IgD-negative memory B cell (primary cell): ENCODE measurements at regions not wholly inside any gene's neighbourhood (a gene's known extent, or its start where the extent isn't known, plus 50 kb on each side); places are given as distances from the start of the nearest gene placed in this dataset.

ENCODE experiments used
- H3K27ac Mint-ChIP-seq, 3 donors: one replicate each; pipeline ENCODE4 v1.8.0; 2020 to 2022; ENCODE audit warnings: mild to moderate bottlenecking in 3 of 3, mixed read lengths in 3 of 3, moderate library complexity in 1 of 3
- H3K27me3 Mint-ChIP-seq: one replicate; pipeline ENCODE4 v1.8.0; 2021; ENCODE audit warnings: mixed read lengths
- H3K36me3 Mint-ChIP-seq: one replicate; pipeline ENCODE4 v1.8.0; 2020; ENCODE audit warnings: mild to moderate bottlenecking, mixed read lengths
- H3K4me1 Mint-ChIP-seq, 3 donors: one replicate each; pipeline ENCODE4 v1.8.0; 2020 to 2022; ENCODE audit warnings: mixed read lengths in 3 of 3, mild to moderate bottlenecking in 1 of 3
- H3K4me3 Mint-ChIP-seq, 4 donors: one replicate each; pipeline ENCODE4 v1.8.0; 2020 to 2022; ENCODE audit warnings: mild to moderate bottlenecking in 4 of 4, mixed read lengths in 4 of 4, moderate library complexity in 3 of 4
- H3K9me3 Mint-ChIP-seq, 3 donors: one replicate each; pipeline ENCODE4 v1.8.0; 2020 to 2021; ENCODE audit warnings: mixed read lengths in 3 of 3, mild to moderate bottlenecking in 1 of 3

DNA sequence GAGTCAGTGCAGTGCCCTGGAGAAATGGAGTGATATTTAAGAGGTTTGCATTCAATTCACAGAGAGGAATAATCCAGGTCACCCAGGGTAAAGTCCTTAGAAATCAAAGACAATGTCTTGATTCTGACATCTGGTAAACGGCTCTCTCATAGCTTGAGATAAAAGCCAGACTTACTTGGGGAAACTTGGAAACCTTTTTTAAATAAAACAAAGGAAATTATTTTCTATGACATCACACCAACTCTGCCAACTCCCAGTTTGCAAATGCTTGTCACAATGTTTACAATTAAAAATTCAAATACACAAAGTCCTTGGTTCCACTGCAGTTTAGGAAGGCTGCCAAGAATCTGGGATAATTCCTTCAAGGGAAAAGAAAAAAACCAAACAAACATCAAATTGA is 255.1 kb upstream of the NREP start:
- Mint-ChIP-seq H3K4me1 (no peaks in the 10 kb centered on the region), H3K4me3 (no peak overlapping the region), H3K27me3 (peaks cover 3% of the 10 kb centered on the region), H3K36me3 (no peaks in the 10 kb centered on the region), H3K9me3 (peaks cover 0 to 2% (median 0%) of the 10 kb centered on the region in 3 donors), H3K27ac (no peak overlapping the region)

DNA sequence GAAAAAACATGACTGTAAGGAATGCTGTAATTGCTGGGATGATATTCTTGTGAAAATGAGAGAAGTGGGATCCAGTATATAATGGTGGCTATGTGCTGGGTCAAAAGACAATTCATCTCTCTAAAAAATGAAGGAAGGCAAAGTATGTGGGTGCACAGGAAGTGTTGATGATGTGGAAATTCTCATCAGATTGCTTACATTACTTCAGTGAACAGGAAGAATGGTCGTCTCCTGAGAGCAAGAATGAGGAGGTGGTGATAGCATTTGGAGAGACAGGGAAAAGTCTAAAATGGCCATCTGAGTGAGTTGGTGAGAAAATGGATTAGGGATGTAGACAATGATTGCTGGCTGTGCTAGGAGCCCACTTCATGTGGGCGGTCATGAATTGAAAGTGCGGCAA is 253.5 kb upstream of the NREP start:
- Mint-ChIP-seq H3K36me3 (no peaks in the 10 kb centered on the region), H3K27ac (no peak overlapping the region), H3K4me3 (no peak overlapping the region), H3K9me3 (no peaks in the 10 kb centered on the region), H3K27me3 (peaks cover 3% of the 10 kb centered on the region), H3K4me1 (no peaks in the 10 kb centered on the region)

DNA sequence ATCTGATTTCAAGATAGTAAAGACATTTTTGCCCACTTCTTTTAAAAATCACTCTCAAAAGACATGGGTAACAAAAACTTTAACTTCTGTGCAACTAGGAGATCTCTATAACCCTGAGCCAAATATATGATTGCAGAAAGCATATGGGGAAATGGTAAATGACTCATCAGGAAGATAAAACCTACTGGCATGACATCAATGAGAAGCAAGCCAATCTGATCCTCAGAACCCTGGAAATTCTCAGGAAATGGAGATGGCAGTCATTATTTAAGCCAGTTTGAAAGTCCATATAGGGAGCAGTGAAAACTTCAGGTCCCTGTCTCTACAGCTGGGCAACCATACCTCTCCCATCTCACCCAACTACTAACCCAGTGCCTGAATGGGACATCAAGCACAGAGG is 249.7 kb upstream of the NREP start:
- Mint-ChIP-seq H3K9me3 (no peaks in the 10 kb centered on the region), H3K4me1 (no peaks in the 10 kb centered on the region), H3K27ac (no peak overlapping the region), H3K4me3 (no peak overlapping the region), H3K36me3 (no peaks in the 10 kb centered on the region), H3K27me3 (no peaks in the 10 kb centered on the region)

DNA sequence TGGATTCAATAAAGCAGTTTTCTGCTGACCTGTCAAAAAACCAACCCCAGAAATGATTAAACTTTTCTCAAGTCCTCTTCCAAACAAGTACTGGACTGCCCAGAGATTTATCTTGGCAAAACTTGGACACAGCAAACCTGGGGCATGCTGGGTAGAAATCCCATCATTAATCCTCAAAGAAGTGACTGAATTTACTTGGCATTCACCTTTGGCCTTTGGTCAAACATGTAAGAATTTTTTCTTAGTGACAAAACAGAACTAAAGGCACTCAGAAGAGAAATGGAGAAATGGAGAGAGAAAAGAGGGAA is 248.6 kb upstream of the NREP start:
- Mint-ChIP-seq H3K27me3 (peaks cover under 1% of the 10 kb centered on the region), H3K4me3 (no peak overlapping the region), H3K36me3 (no peaks in the 10 kb centered on the region), H3K27ac (peak overlapping the region in 1 of 3 donors; percentile 18), H3K9me3 (no peaks in the 10 kb centered on the region), H3K4me1 (no peaks in the 10 kb centered on the region)

DNA sequence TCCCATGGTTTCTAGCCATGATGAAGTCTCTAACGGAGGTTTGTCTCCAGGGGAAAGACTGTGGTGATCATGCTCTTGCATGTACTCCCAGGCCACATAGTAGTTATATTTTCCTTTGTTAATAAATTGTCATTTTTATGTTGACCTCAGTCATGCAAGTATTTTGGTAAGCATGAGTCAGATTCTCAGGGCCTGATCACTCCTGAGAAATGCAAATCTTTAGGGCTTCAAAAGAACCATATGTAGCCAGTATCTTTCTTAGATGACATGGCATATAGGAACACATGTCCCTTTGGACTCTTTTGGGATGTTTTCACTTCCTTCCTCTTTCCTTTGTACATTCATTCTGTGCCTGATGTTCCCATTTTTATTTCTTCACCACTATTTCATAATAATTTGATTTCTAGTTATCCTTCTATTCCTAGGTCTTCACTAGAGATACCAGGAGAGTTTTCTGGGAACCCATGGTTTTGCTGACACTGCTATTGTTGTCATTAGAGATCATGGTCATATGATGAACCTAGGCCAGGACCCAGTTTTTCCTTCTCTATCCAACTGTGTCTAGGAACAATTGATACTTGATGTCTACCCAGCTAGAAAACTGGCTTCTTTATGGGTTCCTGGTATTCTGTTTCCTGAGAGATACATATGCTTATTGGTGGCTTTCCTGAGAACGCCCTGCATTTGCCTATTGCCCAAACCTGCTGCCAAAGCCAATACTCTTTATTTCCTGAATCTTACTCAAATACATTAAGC is 248.1 kb upstream of the NREP start:
- Mint-ChIP-seq H3K27me3 (peaks cover 1% of the 10 kb centered on the region), H3K27ac (no peak overlapping the region), H3K36me3 (no peaks in the 10 kb centered on the region), H3K4me1 (no peaks in the 10 kb centered on the region), H3K4me3 (no peak overlapping the region), H3K9me3 (no peaks in the 10 kb centered on the region)

DNA sequence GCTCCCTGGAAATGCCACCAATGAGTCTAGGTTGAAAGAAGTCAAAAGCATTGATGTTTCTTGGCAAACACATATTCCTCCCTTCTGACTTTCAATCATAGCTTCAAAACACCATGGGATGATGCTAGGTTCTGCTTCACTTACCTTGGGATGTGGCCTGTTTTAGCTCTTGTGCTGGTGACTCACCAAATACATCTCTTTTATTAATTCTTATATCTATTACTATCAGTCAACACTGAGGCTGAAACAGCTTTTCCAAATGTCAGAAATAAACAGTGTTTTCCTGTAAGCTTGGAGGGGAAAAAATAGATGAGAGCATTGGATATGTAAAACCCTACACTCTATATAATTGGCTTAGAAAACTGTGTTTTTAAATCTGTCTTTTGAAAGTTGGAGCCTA is 245.4 kb upstream of the NREP start:
- H3K4me3 Mint-ChIP-seq: no peak overlapping the region
- H3K36me3 Mint-ChIP-seq: peaks cover 4% of the 10 kb centered on the region
- H3K9me3 Mint-ChIP-seq: peaks cover 0 to 2% (median 0%) of the 10 kb centered on the region in 3 donors
- H3K4me1 Mint-ChIP-seq: no peaks in the 10 kb centered on the region
- no peak overlapping the region for H3K27ac Mint-ChIP-seq
- peaks cover 1% of the 10 kb centered on the region for H3K27me3 Mint-ChIP-seq

DNA sequence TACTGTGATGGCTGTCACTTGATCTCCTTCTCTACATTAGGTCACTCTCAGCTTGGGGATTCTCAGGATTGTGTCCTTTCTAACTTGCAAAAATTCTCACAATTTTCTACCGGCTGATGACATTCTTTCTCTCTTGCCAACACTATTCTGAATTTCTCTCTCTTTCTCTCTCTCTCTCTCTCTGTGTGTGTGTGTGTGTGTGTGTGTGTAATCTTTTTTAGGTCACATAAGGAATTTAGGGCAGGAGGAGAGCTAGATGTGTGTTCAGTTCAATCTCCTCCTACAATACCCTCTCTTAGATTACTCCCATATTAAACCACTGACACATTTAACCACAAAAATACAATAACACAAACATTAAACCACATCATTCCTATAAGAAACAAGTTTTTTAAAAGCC is 242.3 kb upstream of the NREP start:
- Mint-ChIP-seq H3K36me3 (peaks cover 4% of the 10 kb centered on the region), H3K9me3 (peaks cover 0 to 5% (median 0%) of the 10 kb centered on the region in 3 donors), H3K4me3 (no peak overlapping the region), H3K27ac (no peak overlapping the region), H3K4me1 (no peaks in the 10 kb centered on the region), H3K27me3 (peaks cover 5% of the 10 kb centered on the region)

DNA sequence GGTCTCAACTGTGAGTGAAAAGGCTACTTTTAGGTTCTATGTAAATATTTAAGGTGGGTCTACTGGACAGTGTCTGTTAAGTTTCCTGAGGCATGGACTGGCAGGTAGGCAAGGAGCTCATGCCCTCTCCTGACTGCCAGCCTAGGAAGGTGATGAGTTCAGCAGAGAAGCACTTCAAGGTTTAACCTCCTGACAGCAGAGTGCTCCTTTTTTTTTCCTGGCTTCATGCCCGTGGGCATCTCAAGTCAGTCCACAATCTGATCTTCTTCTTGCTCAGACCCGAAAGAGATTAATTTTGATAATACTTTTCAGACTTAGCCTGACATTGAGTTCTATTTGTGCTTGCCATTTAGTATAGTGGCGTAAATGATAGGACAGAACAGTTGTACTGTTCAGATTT is 241.9 kb upstream of the NREP start:
- Mint-ChIP-seq H3K9me3 (peaks cover 0 to 6% (median 0%) of the 10 kb centered on the region in 3 donors), H3K27ac (peak overlapping the region in 1 of 3 donors; percentile 88), H3K4me3 (no peak overlapping the region), H3K4me1 (no peaks in the 10 kb centered on the region), H3K36me3 (peaks cover 4% of the 10 kb centered on the region), H3K27me3 (peaks cover 6% of the 10 kb centered on the region)

DNA sequence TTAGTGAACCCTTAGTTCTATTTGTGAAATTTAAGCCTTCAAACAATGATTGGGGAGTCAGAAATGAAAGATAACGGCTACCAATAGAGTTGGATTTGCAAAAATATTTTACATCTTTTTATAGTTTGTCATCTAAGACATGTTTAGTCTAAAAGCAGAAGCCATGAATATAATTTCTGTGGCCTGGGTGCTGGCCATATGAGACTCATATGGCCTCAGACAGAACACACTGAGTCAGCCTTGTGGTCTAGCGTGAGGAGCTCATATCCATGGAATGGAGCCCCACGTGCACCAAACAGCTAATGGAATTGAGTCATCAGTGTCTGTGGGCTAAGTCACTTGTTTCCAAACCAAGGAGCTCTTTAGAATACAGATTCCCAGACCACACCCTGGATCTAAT is 240.7 kb upstream of the NREP start:
- H3K4me1 Mint-ChIP-seq: no peaks in the 10 kb centered on the region
- H3K27me3 Mint-ChIP-seq: peaks cover 6% of the 10 kb centered on the region
- H3K4me3 Mint-ChIP-seq: no peak overlapping the region
- peaks cover 4% of the 10 kb centered on the region for H3K36me3 Mint-ChIP-seq
- no peak overlapping the region for H3K27ac Mint-ChIP-seq
- H3K9me3 Mint-ChIP-seq: peaks cover 0 to 6% (median 0%) of the 10 kb centered on the region in 3 donors

DNA sequence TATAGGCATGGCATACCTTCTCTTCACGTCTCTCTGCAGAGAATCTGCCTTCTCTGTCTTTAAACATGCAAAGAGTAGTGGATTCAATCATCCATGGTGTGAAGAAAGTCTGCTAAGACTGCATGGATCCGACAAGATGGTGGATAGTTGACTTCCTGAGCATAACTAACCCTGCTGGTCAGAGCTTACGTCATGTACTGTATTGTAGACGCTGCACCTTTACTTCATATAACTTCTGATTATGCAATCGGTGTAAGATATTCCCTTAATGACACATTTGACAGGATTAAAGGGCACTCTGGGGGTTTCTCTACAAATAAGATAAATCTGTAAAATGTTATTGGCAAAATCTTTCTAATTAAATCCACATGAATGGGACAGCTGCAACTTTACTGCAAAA is 240.3 kb upstream of the NREP start:
- H3K9me3 Mint-ChIP-seq: peaks cover 0 to 6% (median 0%) of the 10 kb centered on the region in 3 donors
- H3K36me3 Mint-ChIP-seq: peaks cover 4% of the 10 kb centered on the region
- H3K4me3 Mint-ChIP-seq: no peak overlapping the region
- no peak overlapping the region for H3K27ac Mint-ChIP-seq
- H3K4me1 Mint-ChIP-seq: no peaks in the 10 kb centered on the region
- H3K27me3 Mint-ChIP-seq: peaks cover 6% of the 10 kb centered on the region

DNA sequence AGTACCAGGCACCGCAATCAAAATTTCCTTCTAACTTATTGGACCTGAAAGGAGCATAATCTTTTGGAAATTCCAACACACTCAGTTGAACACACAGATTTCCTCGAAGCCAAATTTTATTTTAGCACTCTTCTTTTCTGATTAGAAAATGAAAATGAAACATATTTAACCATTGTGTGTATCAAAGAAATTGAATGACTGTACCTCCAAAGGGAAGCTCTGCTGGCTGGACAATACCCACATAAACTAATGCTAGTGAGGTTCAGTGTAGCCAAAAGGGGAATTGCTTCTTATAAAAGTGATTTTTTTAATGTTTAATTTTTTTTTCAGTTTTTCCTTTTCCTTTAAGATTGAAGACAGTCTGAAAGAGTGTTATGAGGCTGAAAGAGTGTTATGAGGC is 239.6 kb upstream of the NREP start:
- H3K27ac Mint-ChIP-seq: no peak overlapping the region
- H3K9me3 Mint-ChIP-seq: peaks cover 0 to 6% (median 0%) of the 10 kb centered on the region in 3 donors

DNA sequence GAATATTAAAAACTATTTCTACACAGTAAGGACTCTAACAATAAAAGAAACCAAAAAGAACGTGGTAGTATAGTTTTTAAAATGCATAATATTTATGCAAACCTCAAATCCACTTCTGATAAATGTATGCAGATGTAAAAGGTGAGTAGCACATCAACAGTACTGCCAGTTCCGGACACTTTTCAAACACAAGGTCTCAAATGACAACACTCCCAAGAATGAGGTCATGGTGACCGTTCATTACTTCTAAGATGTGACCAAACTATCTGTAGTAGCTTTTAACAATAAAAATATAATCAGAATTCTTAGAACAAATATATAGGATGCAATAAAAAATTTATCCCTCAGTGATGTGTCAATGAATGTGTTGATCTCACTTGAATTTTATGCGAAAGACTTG is 238.7 kb upstream of the NREP start:
- H3K36me3 Mint-ChIP-seq: peaks cover 4% of the 10 kb centered on the region
- H3K27ac Mint-ChIP-seq: no peak overlapping the region
- peaks cover 0 to 6% (median 0%) of the 10 kb centered on the region in 3 donors for H3K9me3 Mint-ChIP-seq
- H3K4me3 Mint-ChIP-seq: no peak overlapping the region
- H3K27me3 Mint-ChIP-seq: peaks cover 6% of the 10 kb centered on the region
- H3K4me1 Mint-ChIP-seq: no peaks in the 10 kb centered on the region

More for the DNA sequence above, 239.6 kb upstream of the NREP start:
- no peak overlapping the region for H3K4me3 Mint-ChIP-seq
- H3K36me3 Mint-ChIP-seq: peaks cover 4% of the 10 kb centered on the region
- H3K27me3 Mint-ChIP-seq: peaks cover 6% of the 10 kb centered on the region
- no peaks in the 10 kb centered on the region for H3K4me1 Mint-ChIP-seq

DNA sequence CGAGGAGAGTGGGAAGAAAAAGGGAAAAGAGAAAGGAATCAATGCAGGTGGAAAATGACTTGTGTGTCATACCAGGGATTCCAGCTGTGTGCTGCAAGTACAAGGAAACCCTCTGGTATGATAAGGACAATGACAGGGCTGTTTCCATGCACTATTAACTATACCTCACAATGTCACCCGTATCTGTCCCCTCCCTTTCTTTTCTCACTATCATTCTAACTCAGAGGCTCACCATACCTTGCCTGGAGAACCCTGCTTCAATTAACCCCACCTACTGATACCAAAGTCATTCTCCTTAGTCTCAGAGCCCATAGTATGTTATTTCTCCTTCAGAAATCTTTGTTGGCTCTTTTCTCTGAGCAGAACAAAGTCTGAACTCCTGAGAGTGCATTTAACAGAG is 236.2 kb upstream of the NREP start:
- Mint-ChIP-seq H3K4me3 (no peak overlapping the region), H3K27me3 (peaks cover 5% of the 10 kb centered on the region), H3K36me3 (peaks cover 2% of the 10 kb centered on the region), H3K9me3 (peaks cover 0 to 5% (median 0%) of the 10 kb centered on the region in 3 donors), H3K4me1 (no peaks in the 10 kb centered on the region), H3K27ac (no peak overlapping the region)

DNA sequence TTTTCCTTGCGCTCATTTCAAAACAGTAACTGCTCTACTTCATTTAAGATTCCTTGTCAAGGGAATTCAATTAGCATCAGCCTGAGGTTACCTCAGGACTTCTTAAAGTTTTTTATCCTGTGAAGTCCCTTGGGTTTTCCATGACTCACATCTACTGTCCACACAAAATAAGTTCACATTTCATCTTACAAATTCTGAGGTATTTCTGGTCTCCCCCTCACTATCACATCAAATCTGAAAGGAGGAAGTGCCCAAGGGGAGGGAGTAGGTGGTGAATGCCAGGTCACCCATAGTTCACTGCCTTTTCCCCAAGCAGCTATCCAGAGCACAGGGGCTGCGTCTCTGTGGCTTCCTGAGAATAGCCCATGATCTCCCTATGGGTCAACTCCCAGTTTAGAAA is 227.1 kb upstream of the NREP start:
- Mint-ChIP-seq H3K36me3 (peaks cover 2% of the 10 kb centered on the region), H3K4me1 (no peaks in the 10 kb centered on the region), H3K9me3 (peaks cover 0 to 2% (median 2%) of the 10 kb centered on the region in 3 donors), H3K27me3 (no peaks in the 10 kb centered on the region), H3K4me3 (no peak overlapping the region), H3K27ac (no peak overlapping the region)

DNA sequence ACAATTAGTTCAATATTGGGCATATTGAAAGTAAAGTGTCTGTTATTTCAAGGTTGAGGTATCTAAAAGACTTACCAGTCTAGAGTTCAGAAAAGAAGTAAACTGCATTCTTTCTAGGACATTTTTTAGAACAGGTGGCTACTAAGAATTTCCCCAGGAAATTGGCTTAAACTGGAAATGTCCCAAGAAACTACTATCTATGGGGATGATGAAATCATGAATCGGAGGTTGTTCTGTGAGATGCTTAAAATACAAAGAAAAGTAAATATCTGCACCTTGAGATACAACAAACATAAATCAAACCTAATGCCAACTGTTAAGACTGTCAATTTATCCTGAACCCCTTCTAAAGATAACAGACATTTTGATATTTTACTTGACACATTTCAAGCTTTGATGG is 226.5 kb upstream of the NREP start:
- Mint-ChIP-seq H3K4me1 (no peaks in the 10 kb centered on the region), H3K9me3 (peaks cover 0 to 2% (median 2%) of the 10 kb centered on the region in 3 donors), H3K27me3 (no peaks in the 10 kb centered on the region), H3K36me3 (no peaks in the 10 kb centered on the region), H3K27ac (no peak overlapping the region), H3K4me3 (no peak overlapping the region)

DNA sequence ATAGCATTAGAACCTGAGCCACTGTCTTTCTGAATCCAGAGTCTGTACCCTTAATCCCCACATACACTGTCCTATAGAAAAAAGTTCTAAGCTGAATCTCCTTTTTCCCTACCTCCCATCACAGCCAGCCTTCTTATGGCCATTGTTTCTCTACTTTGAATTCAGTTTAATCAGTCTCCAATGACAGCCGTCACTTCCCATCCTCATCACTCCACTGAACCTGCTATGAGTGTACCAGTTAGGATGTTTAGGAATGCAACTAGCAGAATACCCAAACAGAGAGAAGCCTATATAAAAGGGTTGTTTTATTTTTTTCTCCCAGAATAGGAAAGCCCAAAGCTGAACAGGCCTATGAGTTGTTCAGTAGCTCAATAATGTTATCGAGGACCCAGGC is 220.4 kb upstream of the NREP start:
- Mint-ChIP-seq H3K36me3 (no peaks in the 10 kb centered on the region), H3K27ac (no peak overlapping the region), H3K9me3 (peaks cover 0 to 2% (median 0%) of the 10 kb centered on the region in 3 donors), H3K4me3 (no peak overlapping the region), H3K4me1 (no peaks in the 10 kb centered on the region), H3K27me3 (no peaks in the 10 kb centered on the region)
